Adrenal gland (tissue), 5 donors: ENCODE measurements at regions not wholly inside any gene's neighbourhood (a gene's known extent, or its start where the extent isn't known, plus 50 kb on each side); places are given as distances from the start of the nearest gene placed in this dataset.

Experiments used
- CTCF ChIP-seq, 6 experiments: fragments of 450-650 bp in 4 of 6; fragments of 200-600 bp in 2 of 6; sonication (generic) in 1 of 6; IDR thresholded peaks; 1 replicate in 5 of 6; 2 replicates in 1 of 6; pipeline versions ENCODE4 v1.5.1 to v1.8.0; 2016 to 2021; ENCODE audit warnings: antibody characterized with exemption in 6 of 6, mild to moderate bottlenecking in 2 of 6, moderate library complexity in 1 of 6
- POLR2A ChIP-seq, 2 donors: fragments of 450-650 bp; IDR thresholded peaks; one replicate each; pipeline ENCODE4 v1.6.1; 2017; ENCODE audit warnings: antibody characterized with exemption in 2 of 2, mild to moderate bottlenecking in 2 of 2, moderate library complexity in 1 of 2
- donor health status: DM: no; HTN: no; CAD: no.

- TF ChIP-seq CTCF (IDR thresholded peaks at IDR 0.05) (no peak), POLR2A (IDR thresholded peaks at IDR 0.05) (no peak)
Observed at GRCh38 chr4:28490669-28491068, 1630.0 kb downstream of the STIM2 start.
